ENCODE measurements at regions not wholly inside any gene's neighbourhood (a gene's known extent, or its start where the extent isn't known, plus 50 kb on each side); places are given as distances from the start of the nearest gene placed in this dataset.

- no peak for TF ChIP-seq FOSB (CRISPR knock-in tag; IDR thresholded peaks at IDR 0.05)
- TF ChIP-seq SMC3 (IDR thresholded peaks at IDR 0.05) = no peak
- no peak for TF ChIP-seq TFCP2L1 (CRISPR knock-in tag; IDR thresholded peaks at IDR 0.05)
- no peak for TF ChIP-seq HMGXB4 (CRISPR knock-in tag; IDR thresholded peaks at IDR 0.05; ENCODE audit: borderline replicate concordance)
Measured at GRCh38 chr3:115363071-115363470, 216.0 kb upstream of the ZBTB20 start (continued).

- WGBS (ENCODE audit: missing lambda C conversion rate) = 4% methylated on average over 1 of the region's 1 CpG
- H3K9me3 ChIP-seq = no peaks in the 10 kb centered on the region
Measured at GRCh38 chr3:115369021-115369420, 221.9 kb upstream of the ZBTB20 start.

GRCh38 chr3:115375362-115375761 is 228.3 kb upstream of the ZBTB20 start:
- no peaks in the 10 kb centered on the region for H3K9me3 ChIP-seq
- H3K27ac ChIP-seq = no peak overlapping the region
- FAIRE-seq = no peak
- H3K4me3 ChIP-seq = no peak overlapping the region
- TF ChIP-seq BHLHE40 (IDR thresholded peaks at IDR 0.05; ENCODE audit: low read depth, low read length) = no peak
- TF ChIP-seq RAD21 (conservative IDR thresholded peaks at IDR 0.05 in 1 of 2, IDR thresholded peaks at IDR 0.05 in 1 of 2) = no peak
- TF ChIP-seq RARB (CRISPR knock-in tag; IDR thresholded peaks at IDR 0.05) = no peak
- no peak for TF ChIP-seq TFCP2L1 (CRISPR knock-in tag; IDR thresholded peaks at IDR 0.05)
- no peak for TF ChIP-seq FOXS1 (CRISPR knock-in tag; IDR thresholded peaks at IDR 0.05)
- no peak for TF ChIP-seq KDM1A (IDR thresholded peaks at IDR 0.05; ENCODE audit: low read depth)
- no peak for TF ChIP-seq HES2 (IDR thresholded peaks at IDR 0.05)
- no peak for TF ChIP-seq ZC3H11A (IDR thresholded peaks at IDR 0.05)
- TF ChIP-seq E2F6 (IDR thresholded peaks at IDR 0.05; ENCODE audit: borderline replicate concordance, low read depth) = no peak
- TF ChIP-seq CHD2 (IDR thresholded peaks at IDR 0.05; ENCODE audit: low read length, partially characterized antibody) = no peak
- TF ChIP-seq RFX5 (IDR thresholded peaks at IDR 0.05) = no peak
- TF ChIP-seq HOXA7 (CRISPR knock-in tag; IDR thresholded peaks at IDR 0.05) = no peak
- no peak for TF ChIP-seq POLR2AphosphoS2 (conservative IDR thresholded peaks at IDR 0.05; ENCODE audit: low read length)
- TF ChIP-seq NPAS2 (CRISPR knock-in tag; IDR thresholded peaks at IDR 0.05; ENCODE audit: borderline replicate concordance) = no peak
- no peak for TF ChIP-seq NFE2L2 (conservative IDR thresholded peaks at IDR 0.05; ENCODE audit: low read length)
- no peak for TF ChIP-seq HOXB5 (CRISPR knock-in tag; IDR thresholded peaks at IDR 0.05)
- no peak for TF ChIP-seq EP300 (IDR thresholded peaks at IDR 0.05)
- ChIA-PET POLR2A (no interaction called here), CTCF (interaction anchor here (1.4 to 1.6 kb wide), 2 partner anchors 12 to 158 kb away, joined by 3 read pairs; no protein-coding TSS in a partner anchor)
- 51% methylated on average over 2 of the region's 2 CpGs for WGBS (ENCODE audit: missing lambda C conversion rate)
- no peak overlapping the region for H3K4me2 ChIP-seq
- H3K4me1 ChIP-seq = no peaks in the 10 kb centered on the region
- ATAC-seq = no peak
- no peak for DNase-seq (ENCODE audit: low read depth in 1 of 2, low spot score in 1 of 2)

More at GRCh38 chr3:115369021-115369420, 221.9 kb upstream of the ZBTB20 start:
- no peak for TF ChIP-seq HEYL (CRISPR knock-in tag; IDR thresholded peaks at IDR 0.05)
- TF ChIP-seq NPAS2 (CRISPR knock-in tag; IDR thresholded peaks at IDR 0.05; ENCODE audit: borderline replicate concordance) = no peak
- Histone ChIP-seq H3K4me1 (no peaks in the 10 kb centered on the region), H3K4me3 (no peak overlapping the region), H3K27ac (no peak overlapping the region), H3K4me2 (no peak overlapping the region)
- DNase-seq (ENCODE audit: low read depth in 1 of 2, low spot score in 1 of 2) = no peak
- ChIA-PET CTCF (no interaction called here), POLR2A (no interaction called here)
- FAIRE-seq = no peak
- no peak for ATAC-seq

Measured in A549 (cell line).